Endothelial cell of hepatic sinusoid (primary cell): ENCODE measurements at regions not wholly inside any gene's neighbourhood (a gene's known extent, or its start where the extent isn't known, plus 50 kb on each side); places are given as distances from the start of the nearest gene placed in this dataset.

ENCODE experiments used
- in situ Hi-C: cut with HindIII; loops from 2 replicates; pipeline ENCODE4 v1.10.0; 2017; ENCODE audit warnings: low sequenced_read_pairs

- in situ Hi-C loops, result no loop called here
These were observed 122.5 kb downstream of the PHLDA1 start for GRCh38 chr12:75908961-75909605.

- in situ Hi-C loops, result no loop called here
These were observed 125.7 kb downstream of the PHLDA1 start for GRCh38 chr12:75905922-75906321.

- in situ Hi-C loops, result no loop called here
These were observed 130.8 kb downstream of the PHLDA1 start for GRCh38 chr12:75900781-75901254.

- in situ Hi-C loops, result no loop called here
These were observed 131.3 kb downstream of the PHLDA1 start for GRCh38 chr12:75900226-75900625.

GRCh38 chr12:75894965-75895754 is 136.4 kb downstream of the PHLDA1 start:
- in situ Hi-C loops, result no loop called here

GRCh38 chr12:75893765-75894164 is 137.8 kb downstream of the PHLDA1 start:
- in situ Hi-C loops, result no loop called here

- in situ Hi-C loops, result no loop called here
These were observed 138.7 kb downstream of the PHLDA1 start for GRCh38 chr12:75892731-75893408.

- in situ Hi-C loops, result no loop called here
These were observed 140.5 kb downstream of the PHLDA1 start for GRCh38 chr12:75891072-75891471.

GRCh38 chr12:75890660-75891059 is 140.9 kb downstream of the PHLDA1 start:
- in situ Hi-C loops, result no loop called here

GRCh38 chr12:75890141-75890540 is 141.4 kb downstream of the PHLDA1 start:
- in situ Hi-C loops, result no loop called here

- in situ Hi-C loops, result no loop called here
These were observed 142.5 kb downstream of the PHLDA1 start for GRCh38 chr12:75888874-75889613.

GRCh38 chr12:75888399-75888798 is 143.2 kb downstream of the PHLDA1 start:
- in situ Hi-C loops, result no loop called here

GRCh38 chr12:75887979-75888378 is 143.6 kb downstream of the PHLDA1 start:
- in situ Hi-C loops, result no loop called here

- in situ Hi-C loops, result no loop called here
These were observed 147.1 kb downstream of the PHLDA1 start for GRCh38 chr12:75884465-75884985.

- in situ Hi-C loops, result no loop called here
These were observed 148.3 kb downstream of the PHLDA1 start for GRCh38 chr12:75883241-75883640.

- in situ Hi-C loops, result no loop called here
These were observed 149.2 kb downstream of the PHLDA1 start for GRCh38 chr12:75882421-75882820.

- in situ Hi-C loops, result no loop called here
These were observed 149.7 kb downstream of the PHLDA1 start for GRCh38 chr12:75881920-75882319.

- in situ Hi-C loops, result no loop called here
These were observed 153.6 kb downstream of the PHLDA1 start for GRCh38 chr12:75877763-75878621.

GRCh38 chr12:75876832-75877762 is 154.5 kb downstream of the PHLDA1 start:
- in situ Hi-C loops, result no loop called here
